Brain microvascular endothelial cell (primary cell): ENCODE measurements at regions not wholly inside any gene's neighbourhood (a gene's known extent, or its start where the extent isn't known, plus 50 kb on each side); places are given as distances from the start of the nearest gene placed in this dataset.

Source experiments
- DNase-seq: peaks from one replicate; pipeline ENCODE4 v3.0.0-alpha.2; 2020
- H3K27ac ChIP-seq: fragments of 250-450 bp; sonication (Bioruptor Pico); 2 replicates; pipeline ENCODE4 v1.5.1; 2020; ENCODE audit warnings: mild to moderate bottlenecking, moderate library complexity
- H3K27me3 ChIP-seq: fragments of 250-450 bp; sonication (Bioruptor Pico); replicated peaks from 2 replicates; pipeline ENCODE4 v1.5.1; 2020; ENCODE audit warnings: mild to moderate bottlenecking
- H3K36me3 ChIP-seq: fragments of 250-450 bp; sonication (Bioruptor Pico); replicated peaks from 2 replicates; pipeline ENCODE4 v1.5.1; 2020; ENCODE audit warnings: mild to moderate bottlenecking
- H3K4me3 ChIP-seq: 2 replicates; pipeline ENCODE4 v1.5.1; 2011; ENCODE audit warnings: low read depth, mild to moderate bottlenecking, control low read depth, low read length, moderate library complexity
- in situ Hi-C: cut with HindIII; loops from 2 replicates; pipeline ENCODE4 v1.10.0; 2017; ENCODE audit warnings: low sequenced_read_pairs, low pct_ligation_motif_present
- TF ChIP-seq, protein P1 (sequence below): IDR thresholded peaks from 2 replicates; pipeline ENCODE4 v1.5.1; 2011; ENCODE audit warnings: low read depth, mild to moderate bottlenecking, moderate library complexity, low read length, control low read depth, inconsistent platforms; ENCODE audit errors: missing control alignments

DNA sequence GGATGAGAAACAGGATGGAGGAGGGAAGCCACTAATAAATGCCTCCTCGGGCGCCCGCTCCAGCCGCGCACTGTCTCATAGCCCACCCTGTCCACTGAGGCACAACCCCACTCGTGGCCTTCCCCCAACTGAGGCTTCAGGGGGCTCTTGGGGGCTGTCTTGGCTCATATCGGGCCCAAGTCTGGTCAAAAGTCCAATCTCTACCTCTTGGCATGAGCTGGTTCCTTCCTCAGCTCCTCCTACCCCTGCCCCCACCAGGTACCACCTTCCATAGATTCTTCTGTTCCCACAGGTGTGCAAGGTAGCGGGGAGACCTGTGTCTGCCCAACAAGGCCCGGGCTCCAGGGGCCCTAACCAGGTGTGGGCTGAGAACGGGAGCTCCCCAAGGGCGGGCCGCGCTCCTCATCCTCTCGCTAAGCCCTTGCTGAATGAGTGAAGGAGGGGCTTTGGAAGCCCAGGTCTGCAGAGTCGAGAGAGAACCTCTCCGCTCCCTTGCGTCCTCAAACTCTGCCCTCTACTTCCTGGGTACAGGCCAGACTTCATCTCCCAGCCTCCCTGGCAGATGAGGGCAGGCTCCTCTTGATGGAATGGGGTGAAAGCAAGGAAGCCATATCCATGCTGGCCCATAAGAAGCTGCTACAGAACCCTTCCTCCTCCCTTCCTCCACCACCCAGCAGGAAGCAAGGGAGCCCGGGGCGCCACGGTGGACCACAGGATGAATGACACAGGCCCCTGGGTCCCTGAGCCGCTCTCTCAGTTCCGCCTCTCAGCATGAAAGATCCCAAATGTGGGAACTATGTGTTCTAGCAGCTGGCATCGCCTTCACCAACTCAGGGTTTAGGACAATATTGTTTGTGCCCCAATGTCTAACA, 74.7 kb downstream of the PSMG1 start:
- Histone ChIP-seq H3K27me3 (no peaks in the 10 kb centered on the region), H3K36me3 (no peaks in the 10 kb centered on the region), H3K4me3 (no peak overlapping the region), H3K27ac (no peak overlapping the region)
- DNase-seq, result no peak
- TF ChIP-seq, protein P1, sequence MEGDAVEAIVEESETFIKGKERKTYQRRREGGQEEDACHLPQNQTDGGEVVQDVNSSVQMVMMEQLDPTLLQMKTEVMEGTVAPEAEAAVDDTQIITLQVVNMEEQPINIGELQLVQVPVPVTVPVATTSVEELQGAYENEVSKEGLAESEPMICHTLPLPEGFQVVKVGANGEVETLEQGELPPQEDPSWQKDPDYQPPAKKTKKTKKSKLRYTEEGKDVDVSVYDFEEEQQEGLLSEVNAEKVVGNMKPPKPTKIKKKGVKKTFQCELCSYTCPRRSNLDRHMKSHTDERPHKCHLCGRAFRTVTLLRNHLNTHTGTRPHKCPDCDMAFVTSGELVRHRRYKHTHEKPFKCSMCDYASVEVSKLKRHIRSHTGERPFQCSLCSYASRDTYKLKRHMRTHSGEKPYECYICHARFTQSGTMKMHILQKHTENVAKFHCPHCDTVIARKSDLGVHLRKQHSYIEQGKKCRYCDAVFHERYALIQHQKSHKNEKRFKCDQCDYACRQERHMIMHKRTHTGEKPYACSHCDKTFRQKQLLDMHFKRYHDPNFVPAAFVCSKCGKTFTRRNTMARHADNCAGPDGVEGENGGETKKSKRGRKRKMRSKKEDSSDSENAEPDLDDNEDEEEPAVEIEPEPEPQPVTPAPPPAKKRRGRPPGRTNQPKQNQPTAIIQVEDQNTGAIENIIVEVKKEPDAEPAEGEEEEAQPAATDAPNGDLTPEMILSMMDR, result no peak
- in situ Hi-C loops, result no loop called here

DNA sequence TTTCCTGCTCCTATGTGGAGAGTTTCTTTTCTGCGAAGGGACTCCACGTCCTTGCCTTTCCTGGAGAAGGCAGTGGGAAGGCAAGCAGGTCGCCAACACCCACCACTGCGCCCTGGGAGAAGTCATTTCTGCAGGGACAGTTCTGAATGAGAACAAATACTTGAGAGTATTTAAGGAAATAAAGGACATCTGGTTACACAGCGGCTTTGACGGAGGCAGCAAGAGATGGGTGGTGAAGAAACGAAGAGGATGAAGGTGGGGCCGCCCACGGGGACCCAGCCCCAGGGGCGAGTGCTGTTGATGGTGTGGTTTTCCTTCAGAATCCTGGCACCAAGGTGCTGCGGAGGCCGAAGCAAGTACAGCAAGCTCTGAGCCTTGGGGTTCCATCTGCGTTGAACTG, 75.5 kb downstream of the PSMG1 start:
- H3K36me3 ChIP-seq, result no peaks in the 10 kb centered on the region
- H3K27me3 ChIP-seq, result no peaks in the 10 kb centered on the region
- TF ChIP-seq, protein P1, result no peak
- no peak for DNase-seq
- H3K4me3 ChIP-seq, result no peak overlapping the region
- in situ Hi-C loops, result no loop called here
- H3K27ac ChIP-seq, result no peak overlapping the region

DNA sequence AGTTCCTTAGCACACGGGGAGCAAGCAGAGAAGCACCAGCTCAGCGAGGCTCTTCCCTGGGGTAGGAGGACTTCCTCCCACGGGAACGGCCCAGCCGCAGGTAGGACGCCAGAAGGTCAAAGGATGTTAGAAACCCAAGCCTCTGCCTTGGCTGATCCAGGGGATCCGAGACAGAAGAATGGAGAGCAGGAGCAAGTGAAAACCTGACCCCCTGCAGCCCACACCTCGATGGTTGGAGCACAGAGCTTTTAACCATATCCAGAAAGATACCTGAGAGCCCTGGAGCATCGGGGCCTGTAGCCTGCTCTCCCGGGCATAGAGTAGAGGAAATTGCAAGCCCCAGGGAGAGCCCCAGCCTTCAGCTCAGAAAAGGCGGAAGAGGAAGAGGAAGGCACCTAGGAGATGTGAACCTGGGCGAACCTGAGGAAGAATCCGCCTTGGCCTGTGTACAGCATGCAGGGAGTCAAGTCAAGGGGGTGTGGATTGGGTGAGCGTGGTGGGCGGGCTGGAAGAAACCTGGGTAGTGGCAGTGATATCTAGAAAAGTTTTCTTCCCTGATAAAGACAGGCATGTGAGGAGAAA, 76.3 kb downstream of the PSMG1 start:
- TF ChIP-seq, protein P1, result no peak
- no peaks in the 10 kb centered on the region for H3K36me3 ChIP-seq
- in situ Hi-C loops, result no loop called here
- H3K27me3 ChIP-seq, result no peaks in the 10 kb centered on the region
- DNase-seq, result no peak
- no peak overlapping the region for H3K27ac ChIP-seq
- no peak overlapping the region for H3K4me3 ChIP-seq

DNA sequence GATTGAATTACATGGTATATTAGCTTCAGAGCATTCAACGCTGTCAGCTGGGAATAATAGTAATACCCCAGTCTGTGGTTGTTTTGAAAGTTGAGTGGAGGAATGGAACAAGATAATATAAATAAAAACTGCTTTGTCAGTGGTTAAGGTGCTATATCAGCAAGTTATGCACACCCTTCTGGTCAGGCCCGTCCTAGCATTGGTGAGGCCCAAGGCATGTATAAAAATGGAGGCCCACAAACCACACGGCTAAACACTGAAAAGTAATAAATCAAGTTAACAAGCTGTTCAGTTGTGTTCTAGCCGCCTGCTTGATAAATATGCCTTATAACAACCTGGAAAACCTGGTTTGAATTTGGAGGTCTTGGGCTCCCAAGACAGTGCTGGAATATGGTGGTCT, 77.4 kb downstream of the PSMG1 start:
- TF ChIP-seq, protein P1, result no peak
- Histone ChIP-seq H3K27ac (no peak overlapping the region), H3K27me3 (no peaks in the 10 kb centered on the region), H3K4me3 (no peak overlapping the region), H3K36me3 (no peaks in the 10 kb centered on the region)
- in situ Hi-C loops, result no loop called here
- no peak for DNase-seq

DNA sequence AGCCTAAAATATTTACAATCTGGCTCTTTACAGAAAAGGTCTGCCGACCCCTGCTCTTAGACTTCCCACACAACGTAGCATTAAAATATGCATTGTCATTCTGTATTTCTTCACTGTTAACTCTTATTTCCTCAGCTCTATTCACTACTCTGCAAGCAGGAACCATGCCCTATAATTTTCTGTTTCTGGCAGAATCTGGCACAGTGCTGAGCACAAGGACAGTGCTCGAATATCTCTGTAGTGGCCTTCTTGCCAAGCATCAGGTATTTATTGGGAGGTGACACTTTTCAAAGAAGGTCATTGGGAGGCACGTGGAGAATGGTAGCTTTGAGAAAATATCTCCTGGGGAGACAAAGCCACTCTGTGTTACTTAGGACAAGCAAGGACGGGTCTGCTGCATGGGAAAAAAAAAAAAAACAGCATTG, 77.9 kb downstream of the PSMG1 start:
- H3K4me3 ChIP-seq, result no peak overlapping the region
- no peak for DNase-seq
- no peaks in the 10 kb centered on the region for H3K27me3 ChIP-seq
- H3K27ac ChIP-seq, result no peak overlapping the region
- H3K36me3 ChIP-seq, result no peaks in the 10 kb centered on the region
- TF ChIP-seq, protein P1, result no peak
- in situ Hi-C loops, result no loop called here

DNA sequence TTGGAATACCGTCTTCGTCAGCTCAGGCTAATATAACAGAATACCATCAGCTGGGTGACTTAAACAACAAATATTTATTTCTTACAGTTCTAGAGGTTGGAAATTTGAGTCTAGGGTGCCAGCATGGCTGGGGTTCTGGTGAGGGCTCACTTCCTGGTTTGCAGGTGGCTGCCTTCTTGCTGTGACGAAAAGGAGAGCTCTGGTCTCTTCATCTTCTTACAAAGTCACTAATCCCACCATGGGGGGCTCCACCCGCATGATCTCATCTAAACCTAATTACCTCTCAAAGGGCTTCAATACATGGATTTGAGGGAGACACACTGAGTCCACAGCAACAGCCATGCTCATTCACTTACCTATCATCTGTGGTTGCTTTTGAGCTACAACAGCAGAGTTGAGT, 78.3 kb downstream of the PSMG1 start:
- DNase-seq, result no peak
- Histone ChIP-seq H3K4me3 (no peak overlapping the region), H3K27ac (no peak overlapping the region), H3K36me3 (no peaks in the 10 kb centered on the region), H3K27me3 (no peaks in the 10 kb centered on the region)
- TF ChIP-seq, protein P1, result no peak
- in situ Hi-C loops, result no loop called here
